Heart left ventricle (tissue), 16 donors: ENCODE measurements at regions not wholly inside any gene's neighbourhood (a gene's known extent, or its start where the extent isn't known, plus 50 kb on each side); places are given as distances from the start of the nearest gene placed in this dataset.

Source experiments
- ATAC-seq, 4 donors: fragments of 200-7000 bp; cut with Tn5 transposase; one replicate each; pipeline ENCODE4 v1.9.1; 2020 to 2022; ENCODE audit warnings: moderate library complexity in 4 of 4, mild to moderate bottlenecking in 3 of 4, moderate number of reproducible peaks in 1 of 4
- DNase-seq, 5 donors: peaks; one replicate each; pipeline ENCODE4 v3.0.0-alpha.2; 2020
- H3K27ac ChIP-seq, 12 donors: fragments of 200-600 bp; sonication (generic) in 4 of 12; one replicate each; pipeline versions ENCODE4 v1.5.0 to v1.8.0; 2016 to 2022; ENCODE audit warnings: mild to moderate bottlenecking in 2 of 12
- H3K27me3 ChIP-seq, 9 donors: fragments of 200-600 bp; sonication (generic) in 2 of 9; one replicate each; pipeline versions ENCODE4 v1.5.1 to v1.8.0; 2016 to 2022; ENCODE audit warnings: mild to moderate bottlenecking in 3 of 9
- H3K36me3 ChIP-seq, 9 donors: fragments of 200-600 bp; sonication (generic) in 2 of 9; one replicate each; pipeline versions ENCODE4 v1.5.0 to v1.8.0; 2018 to 2022; ENCODE audit warnings: mild to moderate bottlenecking in 2 of 9
- H3K4me1 ChIP-seq, 12 donors: fragments of 200-600 bp; sonication (generic) in 4 of 12; one replicate each; pipeline versions ENCODE4 v1.5.0 to v1.8.0; 2016 to 2022; ENCODE audit warnings: mild to moderate bottlenecking in 3 of 12
- H3K4me3 ChIP-seq, 12 donors: fragments of 200-600 bp; sonication (generic) in 4 of 12; one replicate each; pipeline versions ENCODE4 v1.5.0 to v1.8.0; 2017 to 2022; ENCODE audit warnings: mild to moderate bottlenecking in 9 of 12, moderate library complexity in 4 of 12
- H3K9me3 ChIP-seq, 12 donors: fragments of 200-600 bp; sonication (generic) in 4 of 12; one replicate each; pipeline versions ENCODE4 v1.5.0 to v1.8.0; 2016 to 2022; ENCODE audit warnings: mild to moderate bottlenecking in 1 of 12
- POLR2A ChIP-seq, 2 donors: fragments of 450-650 bp; IDR thresholded peaks; one replicate each; pipeline ENCODE4 v1.6.1; 2017; ENCODE audit warnings: antibody characterized with exemption in 2 of 2, mild to moderate bottlenecking in 2 of 2, moderate library complexity in 2 of 2
- WGBS, 4 donors: extraction: QIAGEN DNeasy Blood & Tissue Kit in 2 of 4; methylation state at CpG; one replicate each; pipeline versions ENCODE4 v1.1.5 to v1.1.7; 2013 to 2018; 5-methylcytosine and 5-hydroxymethylcytosine counted together
- intact Hi-C, 10 donors: fragments of 100-400 bp; cut with DNase I; formaldehyde crosslinking; loops; one replicate each; pipeline versions ENCODE4 v1.11.1 to v1.14.2; 2022
- TF ChIP-seq, protein P1 (sequence below), 12 donors: fragments of 200-600 bp; sonication (generic) in 4 of 12; IDR thresholded peaks; one replicate each; pipeline versions ENCODE4 v1.5.0 to v1.8.0; 2018 to 2022; ENCODE audit warnings: antibody characterized with exemption in 12 of 12, mild to moderate bottlenecking in 5 of 12
- donor health status: ischemic (EF 13 %, LVEDD 7.1; RV severe dilation, severe dysfunction).
- donor health status: healthy with polysubstance abuse.
- donor health status: DM: no; HTN: yes; CAD: no.
- donor health status: DM: no; HTN: no; CAD: no.
- donor health status: ischemic (EF 25% LVEDD 6.9; RV normal size, moderate dysfunction).
- donor health status: ischemic (EF 25% LVEDD 5.7; RV mildly dilated, moderate dysfunction).
- donor health status: healthy.
- donor health status: DM: yes; HTN: yes; CAD: no.
- donor health status: ischemic (EF 35%, LVEDD 5.7; RV mildly dilated, moderate dysfunction).
- donor health status: nonischemic (EF 11% LVEDD 7.7; RV severe dilation, severe dysfunction).
- donor health status: DM: yes; HTN: yes; CAD: no.
- donor health status: PGD.
- donor health status: ischemic (EF 29% LVEDD 5.4; RV normal size, mild dysfunction).
- donor health status: nonischemic (EF 23%, LVEDD 6.1; RV moderate dilation, normal function).

GRCh38 chr1:200330741-200331428, 79.0 kb downstream of the ZNF281 start:
- Histone ChIP-seq H3K4me3 (no peak overlapping the region), H3K27ac (no peak overlapping the region), H3K36me3 (no peaks in the 10 kb centered on the region), H3K4me1 (no peaks in the 10 kb centered on the region), H3K27me3 (no peaks in the 10 kb centered on the region), H3K9me3 (no peaks in the 10 kb centered on the region)
- WGBS, 4 donors = 59 to 63% (median 62%) methylated on average over 15 of the region's 15 CpGs
- DNase-seq = no peak
- ATAC-seq = no peak
- TF ChIP-seq, protein P1, sequence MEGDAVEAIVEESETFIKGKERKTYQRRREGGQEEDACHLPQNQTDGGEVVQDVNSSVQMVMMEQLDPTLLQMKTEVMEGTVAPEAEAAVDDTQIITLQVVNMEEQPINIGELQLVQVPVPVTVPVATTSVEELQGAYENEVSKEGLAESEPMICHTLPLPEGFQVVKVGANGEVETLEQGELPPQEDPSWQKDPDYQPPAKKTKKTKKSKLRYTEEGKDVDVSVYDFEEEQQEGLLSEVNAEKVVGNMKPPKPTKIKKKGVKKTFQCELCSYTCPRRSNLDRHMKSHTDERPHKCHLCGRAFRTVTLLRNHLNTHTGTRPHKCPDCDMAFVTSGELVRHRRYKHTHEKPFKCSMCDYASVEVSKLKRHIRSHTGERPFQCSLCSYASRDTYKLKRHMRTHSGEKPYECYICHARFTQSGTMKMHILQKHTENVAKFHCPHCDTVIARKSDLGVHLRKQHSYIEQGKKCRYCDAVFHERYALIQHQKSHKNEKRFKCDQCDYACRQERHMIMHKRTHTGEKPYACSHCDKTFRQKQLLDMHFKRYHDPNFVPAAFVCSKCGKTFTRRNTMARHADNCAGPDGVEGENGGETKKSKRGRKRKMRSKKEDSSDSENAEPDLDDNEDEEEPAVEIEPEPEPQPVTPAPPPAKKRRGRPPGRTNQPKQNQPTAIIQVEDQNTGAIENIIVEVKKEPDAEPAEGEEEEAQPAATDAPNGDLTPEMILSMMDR (IDR thresholded peaks at IDR 0.05) = no peak
- TF ChIP-seq POLR2A (IDR thresholded peaks at IDR 0.05) = no peak
- intact Hi-C loops = no loop called here

GRCh38 chr1:200329208-200329882, 80.5 kb downstream of the ZNF281 start:
- 71 to 77% (median 75%) methylated on average over 6 to 7 of the region's 7 CpGs for WGBS, 4 donors
- DNase-seq (no peak), ATAC-seq (no peak)
- TF ChIP-seq POLR2A (IDR thresholded peaks at IDR 0.05) = no peak
- TF ChIP-seq, protein P1 (IDR thresholded peaks at IDR 0.05) = no peak
- intact Hi-C loops = no loop called here
- H3K27me3 ChIP-seq = no peaks in the 10 kb centered on the region
- H3K36me3 ChIP-seq = no peaks in the 10 kb centered on the region
- H3K9me3 ChIP-seq = no peaks in the 10 kb centered on the region
- no peaks in the 10 kb centered on the region for H3K4me1 ChIP-seq
- H3K27ac ChIP-seq = no peak overlapping the region
- no peak overlapping the region for H3K4me3 ChIP-seq

- no peak for TF ChIP-seq POLR2A (IDR thresholded peaks at IDR 0.05)
- TF ChIP-seq, protein P1 (IDR thresholded peaks at IDR 0.05) = no peak
- Histone ChIP-seq H3K27me3 (no peaks in the 10 kb centered on the region), H3K36me3 (no peaks in the 10 kb centered on the region), H3K9me3 (no peaks in the 10 kb centered on the region), H3K27ac (no peak overlapping the region), H3K4me1 (no peaks in the 10 kb centered on the region), H3K4me3 (no peak overlapping the region)
- no peak for ATAC-seq
- WGBS, 4 donors = 55 to 70% (median 59%) methylated on average over 2 of the region's 2 CpGs
- no peak for DNase-seq
- intact Hi-C loops = no loop called here
These were observed 81.5 kb downstream of the ZNF281 start for GRCh38 chr1:200328379-200328778.

DNA sequence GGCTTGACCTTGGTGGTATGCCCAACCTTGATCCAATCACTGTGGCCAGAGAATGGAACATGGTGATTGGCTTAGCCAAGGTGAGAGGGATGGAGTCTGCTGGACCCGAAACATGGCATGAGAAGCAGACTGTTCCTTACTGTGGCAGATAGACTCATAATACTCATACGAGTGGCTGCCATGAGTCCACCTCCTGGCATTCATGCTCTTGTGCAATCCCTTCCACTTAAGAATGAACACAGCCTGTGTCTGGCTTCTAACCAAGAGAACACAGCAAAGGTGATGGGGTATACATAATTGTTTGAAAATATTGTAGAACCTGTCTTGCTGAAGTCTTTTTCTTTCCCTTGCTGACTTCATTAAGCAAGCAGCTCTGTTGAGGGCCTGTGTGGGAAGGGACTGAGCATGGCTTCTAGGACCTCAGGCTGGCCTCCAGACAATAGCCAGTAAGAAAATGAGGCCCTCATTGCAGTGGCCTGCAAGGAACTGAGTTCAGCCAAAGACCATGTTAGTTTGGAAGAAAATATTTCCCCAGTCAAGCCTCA, 85.9 kb downstream of the ZNF281 start:
- H3K4me1 ChIP-seq = no peaks in the 10 kb centered on the region
- no peaks in the 10 kb centered on the region for H3K9me3 ChIP-seq
- no peaks in the 10 kb centered on the region for H3K27me3 ChIP-seq
- no peak overlapping the region for H3K4me3 ChIP-seq
- TF ChIP-seq POLR2A (IDR thresholded peaks at IDR 0.05) = no peak
- TF ChIP-seq, protein P1 (IDR thresholded peaks at IDR 0.05) = no peak
- 76 to 95% (median 91%) methylated on average over 2 of the region's 2 CpGs for WGBS, 4 donors
- DNase-seq (no peak), ATAC-seq (no peak)
- intact Hi-C loops = no loop called here
- no peaks in the 10 kb centered on the region for H3K36me3 ChIP-seq
- no peak overlapping the region for H3K27ac ChIP-seq
